Activated T-cell treated with anti-CD3 and anti-CD28 coated beads, Interleukin-2, amount 50 U/mL, for 72 hours (primary cell): ENCODE measurements at regions not wholly inside any gene's neighbourhood (a gene's known extent, or its start where the extent isn't known, plus 50 kb on each side); places are given as distances from the start of the nearest gene placed in this dataset.

Source experiments
- ATAC-seq, 2 donors: fragments of 150-1000 bp; cut with Tn5 transposase; replicated peaks in 1 of 2; 2 replicates each; pipeline ENCODE4 v1.10.0; 2021; ENCODE audit warnings: moderate library complexity in 2 of 2, mild to moderate bottlenecking in 1 of 2
- DNase-seq, 2 donors: peaks; one replicate each; pipeline ENCODE4 v3.0.0; 2021 to 2022; ENCODE audit warnings: mixed read lengths in 1 of 2
- H3K27ac Mint-ChIP-seq: one replicate; pipeline ENCODE4 v1.8.0; 2022; ENCODE audit warnings: mild to moderate bottlenecking, moderate library complexity, mixed read lengths
- H3K27me3 Mint-ChIP-seq: one replicate; pipeline ENCODE4 v1.8.0; 2022; ENCODE audit warnings: low read depth, mixed read lengths
- H3K36me3 Mint-ChIP-seq, 2 donors: one replicate each; pipeline ENCODE4 v1.8.0; 2022; ENCODE audit warnings: mixed read lengths in 2 of 2, mild to moderate bottlenecking in 1 of 2; ENCODE audit not compliant: insufficient read depth in 2 of 2
- H3K4me1 Mint-ChIP-seq: one replicate; pipeline ENCODE4 v1.8.0; 2022; ENCODE audit warnings: low read depth, mixed read lengths
- H3K4me3 Mint-ChIP-seq, 2 donors: one replicate each; pipeline ENCODE4 v1.8.0; 2022; ENCODE audit warnings: mild to moderate bottlenecking in 2 of 2, mixed read lengths in 2 of 2, moderate library complexity in 2 of 2
- H3K9me3 Mint-ChIP-seq, 2 donors: one replicate each; pipeline ENCODE4 v1.8.0; 2022; ENCODE audit warnings: mixed read lengths in 2 of 2

GRCh38 chr20:60652615-60653014 lies 599.4 kb upstream of the CDH4 start:
- no peaks in the 10 kb centered on the region for H3K4me1 Mint-ChIP-seq
- H3K4me3 Mint-ChIP-seq = no peak overlapping the region
- no peak for ATAC-seq

GRCh38 chr20:60653111-60653845 lies 598.8 kb upstream of the CDH4 start:
- Mint-ChIP-seq H3K36me3 (peaks cover 0 to 4% of the 10 kb centered on the region in 2 donors), H3K4me1 (no peaks in the 10 kb centered on the region), H3K27ac (no peak overlapping the region), H3K9me3 (peaks cover 5 to 7% of the 10 kb centered on the region in 2 donors), H3K4me3 (no peak overlapping the region), H3K27me3 (no peaks in the 10 kb centered on the region)
- no peak for ATAC-seq
- DNase-seq = no peak

More at GRCh38 chr20:60652615-60653014, 599.4 kb upstream of the CDH4 start:
- Mint-ChIP-seq H3K9me3 (peaks cover 5 to 7% of the 10 kb centered on the region in 2 donors), H3K36me3 (peaks cover 0 to 4% of the 10 kb centered on the region in 2 donors), H3K27ac (no peak overlapping the region), H3K27me3 (no peaks in the 10 kb centered on the region)
- DNase-seq = no peak

- H3K36me3 Mint-ChIP-seq = no peaks in the 10 kb centered on the region
- peaks cover 0 to 3% of the 10 kb centered on the region in 2 donors for H3K9me3 Mint-ChIP-seq
- H3K27ac Mint-ChIP-seq = no peak overlapping the region
- ATAC-seq (no peak), DNase-seq (no peak)
- no peaks in the 10 kb centered on the region for H3K4me1 Mint-ChIP-seq
- no peaks in the 10 kb centered on the region for H3K27me3 Mint-ChIP-seq
- H3K4me3 Mint-ChIP-seq = no peak overlapping the region
Measured at GRCh38 chr20:60658681-60659080, 593.4 kb upstream of the CDH4 start.

GRCh38 chr20:60659240-60659639 lies 592.8 kb upstream of the CDH4 start:
- Mint-ChIP-seq H3K27me3 (no peaks in the 10 kb centered on the region), H3K9me3 (peaks cover 0 to 3% of the 10 kb centered on the region in 2 donors), H3K27ac (no peak overlapping the region), H3K36me3 (no peaks in the 10 kb centered on the region), H3K4me1 (no peaks in the 10 kb centered on the region), H3K4me3 (no peak overlapping the region)
- DNase-seq (no peak), ATAC-seq (no peak)

- no peaks in the 10 kb centered on the region for H3K27me3 Mint-ChIP-seq
- DNase-seq (no peak), ATAC-seq (no peak)
- H3K27ac Mint-ChIP-seq = no peak overlapping the region
- no peaks in the 10 kb centered on the region for H3K9me3 Mint-ChIP-seq
- H3K36me3 Mint-ChIP-seq = no peaks in the 10 kb centered on the region
- H3K4me1 Mint-ChIP-seq = no peaks in the 10 kb centered on the region
- H3K4me3 Mint-ChIP-seq = no peak overlapping the region
Measured at GRCh38 chr20:60662307-60662706, 589.8 kb upstream of the CDH4 start.

- ATAC-seq = no peak
- H3K27me3 Mint-ChIP-seq = no peaks in the 10 kb centered on the region
Measured at GRCh38 chr20:60664106-60664505, 588.0 kb upstream of the CDH4 start.

GRCh38 chr20:60667641-60668040 lies 584.4 kb upstream of the CDH4 start:
- no peaks in the 10 kb centered on the region for H3K27me3 Mint-ChIP-seq
- ATAC-seq (no peak), DNase-seq (no peak)
- no peak overlapping the region for H3K4me3 Mint-ChIP-seq
- H3K4me1 Mint-ChIP-seq = no peaks in the 10 kb centered on the region
- H3K9me3 Mint-ChIP-seq = no peaks in the 10 kb centered on the region
- no peaks in the 10 kb centered on the region for H3K36me3 Mint-ChIP-seq
- no peak overlapping the region for H3K27ac Mint-ChIP-seq

More at GRCh38 chr20:60664106-60664505, 588.0 kb upstream of the CDH4 start:
- DNase-seq = no peak
- Mint-ChIP-seq H3K4me3 (no peak overlapping the region), H3K9me3 (no peaks in the 10 kb centered on the region), H3K4me1 (no peaks in the 10 kb centered on the region), H3K27ac (no peak overlapping the region), H3K36me3 (no peaks in the 10 kb centered on the region)

GRCh38 chr20:60669211-60669610 lies 582.9 kb upstream of the CDH4 start:
- Mint-ChIP-seq H3K9me3 (no peaks in the 10 kb centered on the region), H3K36me3 (no peaks in the 10 kb centered on the region), H3K27ac (no peak overlapping the region), H3K4me3 (no peak overlapping the region), H3K27me3 (no peaks in the 10 kb centered on the region), H3K4me1 (no peaks in the 10 kb centered on the region)
- no peak for ATAC-seq
- no peak for DNase-seq

GRCh38 chr20:60676011-60676410 lies 576.0 kb upstream of the CDH4 start:
- no peak for ATAC-seq
- DNase-seq = no peak
- H3K4me3 Mint-ChIP-seq = no peak overlapping the region
- H3K9me3 Mint-ChIP-seq = peaks cover 0 to 2% of the 10 kb centered on the region in 2 donors
- H3K27ac Mint-ChIP-seq = no peak overlapping the region
- peaks cover 8% of the 10 kb centered on the region for H3K27me3 Mint-ChIP-seq
- H3K4me1 Mint-ChIP-seq = no peaks in the 10 kb centered on the region
- no peaks in the 10 kb centered on the region for H3K36me3 Mint-ChIP-seq

- H3K4me1 Mint-ChIP-seq = no peaks in the 10 kb centered on the region
- no peak overlapping the region for H3K27ac Mint-ChIP-seq
- H3K27me3 Mint-ChIP-seq = peaks cover 8% of the 10 kb centered on the region
- DNase-seq (no peak), ATAC-seq (no peak)
- H3K4me3 Mint-ChIP-seq = no peak overlapping the region
- peaks cover 2% of the 10 kb centered on the region in 2 donors for H3K9me3 Mint-ChIP-seq
- no peaks in the 10 kb centered on the region for H3K36me3 Mint-ChIP-seq
Measured at GRCh38 chr20:60677819-60678218, 574.2 kb upstream of the CDH4 start.

- no peak for ATAC-seq
- no peak overlapping the region for H3K4me3 Mint-ChIP-seq
Measured at GRCh38 chr20:60680554-60680953, 571.5 kb upstream of the CDH4 start.

GRCh38 chr20:60687213-60687612 lies 564.8 kb upstream of the CDH4 start:
- no peaks in the 10 kb centered on the region for H3K4me1 Mint-ChIP-seq
- no peaks in the 10 kb centered on the region for H3K9me3 Mint-ChIP-seq
- no peak overlapping the region for H3K27ac Mint-ChIP-seq
- H3K36me3 Mint-ChIP-seq = no peaks in the 10 kb centered on the region
- ATAC-seq = no peak
- no peak overlapping the region for H3K4me3 Mint-ChIP-seq
- H3K27me3 Mint-ChIP-seq = peaks cover 6% of the 10 kb centered on the region
- no peak for DNase-seq

More at GRCh38 chr20:60680554-60680953, 571.5 kb upstream of the CDH4 start:
- no peak overlapping the region for H3K27ac Mint-ChIP-seq
- H3K27me3 Mint-ChIP-seq = peaks cover 8% of the 10 kb centered on the region
- DNase-seq = no peak
- H3K36me3 Mint-ChIP-seq = no peaks in the 10 kb centered on the region
- peaks cover 2% of the 10 kb centered on the region in 2 donors for H3K9me3 Mint-ChIP-seq
- no peaks in the 10 kb centered on the region for H3K4me1 Mint-ChIP-seq

GRCh38 chr20:60690771-60691170 lies 561.3 kb upstream of the CDH4 start:
- Mint-ChIP-seq H3K4me3 (no peak overlapping the region), H3K9me3 (no peaks in the 10 kb centered on the region), H3K27ac (no peak overlapping the region), H3K4me1 (peaks cover 5% of the 10 kb centered on the region), H3K27me3 (peaks cover 23% of the 10 kb centered on the region), H3K36me3 (no peaks in the 10 kb centered on the region)
- ATAC-seq = no peak
- DNase-seq = no peak
